RWPE2 (cell line): ENCODE measurements at regions not wholly inside any gene's neighbourhood (a gene's known extent, or its start where the extent isn't known, plus 50 kb on each side); places are given as distances from the start of the nearest gene placed in this dataset.

Experiments used
- ATAC-seq: fragments of 200-7000 bp; cut with Tn5 transposase; 3 replicates; pipeline ENCODE4 v1.9.1; 2021; ENCODE audit warnings: low read depth
- DNase-seq: peaks from one replicate; pipeline ENCODE4 v3.0.0-alpha.2; 2020; ENCODE audit warnings: low spot score
- H3K27ac ChIP-seq: fragments of 450-650 bp; 2 replicates; pipeline ENCODE4 v1.5.1; 2017; ENCODE audit warnings: mild to moderate bottlenecking; ENCODE audit not compliant: poor library complexity, severe bottlenecking
- H3K27me3 ChIP-seq: fragments of 250-450 bp; sonication (Bioruptor Pico); 2 replicates; pipeline ENCODE4 v1.5.1; 2021; ENCODE audit warnings: mild to moderate bottlenecking, moderate library complexity; ENCODE audit not compliant: insufficient read depth, poor library complexity, severe bottlenecking
- H3K36me3 ChIP-seq: fragments of 250-450 bp; sonication (Bioruptor Pico); 2 replicates; pipeline ENCODE4 v1.5.1; 2020; ENCODE audit warnings: low read depth, mild to moderate bottlenecking, moderate library complexity
- H3K4me1 ChIP-seq: fragments of 250-450 bp; sonication (Bioruptor Pico); 2 replicates; pipeline ENCODE4 v1.5.1; 2021; ENCODE audit warnings: mild to moderate bottlenecking, moderate library complexity; ENCODE audit not compliant: insufficient read depth, poor library complexity, severe bottlenecking
- H3K4me3 ChIP-seq: fragments of 250-450 bp; sonication (Bioruptor Pico); 2 replicates; pipeline ENCODE4 v1.5.1; 2021; ENCODE audit warnings: mild to moderate bottlenecking, moderate library complexity; ENCODE audit not compliant: severe bottlenecking
- H3K9me3 ChIP-seq: fragments of 250-450 bp; sonication (Bioruptor Pico); 2 replicates; pipeline ENCODE4 v1.5.1; 2021; ENCODE audit warnings: mild to moderate bottlenecking, moderate library complexity; ENCODE audit not compliant: severe bottlenecking
- TF ChIP-seq, protein P1 (sequence below): fragments of 450-650 bp; IDR thresholded peaks from one replicate; pipeline ENCODE4 v1.5.1; 2017; ENCODE audit warnings: mild to moderate bottlenecking, moderate library complexity; ENCODE audit not compliant: poor library complexity, severe bottlenecking

DNA sequence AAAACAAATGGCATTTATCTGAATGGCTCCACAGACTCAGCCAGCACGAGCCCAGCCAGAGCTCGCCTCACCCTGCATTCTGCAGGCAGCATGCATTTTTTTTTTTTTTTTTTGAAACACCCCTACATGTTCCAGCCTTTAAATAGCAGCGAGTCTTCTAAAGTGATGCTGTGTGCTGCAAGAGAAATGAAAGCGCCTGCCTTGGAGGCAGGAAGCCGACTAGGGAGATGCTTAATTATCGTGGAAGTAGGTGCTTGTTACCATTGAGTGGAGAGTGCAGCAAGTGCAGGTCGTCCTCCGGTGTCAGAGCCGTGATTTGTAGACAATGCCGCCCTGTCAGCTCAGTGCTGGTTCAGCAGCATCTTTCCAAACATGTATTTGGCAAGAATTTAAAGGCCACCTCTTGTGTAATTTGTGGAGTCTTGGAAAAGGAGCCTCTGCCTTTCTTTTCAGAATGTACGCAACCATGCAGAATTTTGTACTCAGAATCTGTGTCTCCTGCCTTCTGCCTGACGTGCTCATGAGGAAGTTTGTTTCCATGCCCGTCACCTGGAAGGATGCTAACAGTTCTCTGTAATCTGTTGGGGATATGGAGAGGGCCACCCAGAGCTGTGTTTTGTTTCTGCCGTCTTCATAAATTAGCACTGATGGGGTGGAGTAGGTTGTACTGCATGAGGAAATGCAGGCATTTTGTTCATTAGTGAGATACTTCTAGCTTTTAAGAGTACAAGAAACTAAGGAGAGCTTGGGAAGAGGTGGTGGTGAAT, 345.9 kb upstream of the RGS6 start:
- DNase-seq, result no peak
- Histone ChIP-seq H3K9me3 (no peaks in the 10 kb centered on the region), H3K27ac (no peak overlapping the region), H3K4me1 (peaks cover 13% of the 10 kb centered on the region), H3K4me3 (no peak overlapping the region), H3K27me3 (no peaks in the 10 kb centered on the region), H3K36me3 (peaks cover 3% of the 10 kb centered on the region; the same call in 1 of the 2 replicates)
- ATAC-seq, result no peak
- TF ChIP-seq, protein P1, sequence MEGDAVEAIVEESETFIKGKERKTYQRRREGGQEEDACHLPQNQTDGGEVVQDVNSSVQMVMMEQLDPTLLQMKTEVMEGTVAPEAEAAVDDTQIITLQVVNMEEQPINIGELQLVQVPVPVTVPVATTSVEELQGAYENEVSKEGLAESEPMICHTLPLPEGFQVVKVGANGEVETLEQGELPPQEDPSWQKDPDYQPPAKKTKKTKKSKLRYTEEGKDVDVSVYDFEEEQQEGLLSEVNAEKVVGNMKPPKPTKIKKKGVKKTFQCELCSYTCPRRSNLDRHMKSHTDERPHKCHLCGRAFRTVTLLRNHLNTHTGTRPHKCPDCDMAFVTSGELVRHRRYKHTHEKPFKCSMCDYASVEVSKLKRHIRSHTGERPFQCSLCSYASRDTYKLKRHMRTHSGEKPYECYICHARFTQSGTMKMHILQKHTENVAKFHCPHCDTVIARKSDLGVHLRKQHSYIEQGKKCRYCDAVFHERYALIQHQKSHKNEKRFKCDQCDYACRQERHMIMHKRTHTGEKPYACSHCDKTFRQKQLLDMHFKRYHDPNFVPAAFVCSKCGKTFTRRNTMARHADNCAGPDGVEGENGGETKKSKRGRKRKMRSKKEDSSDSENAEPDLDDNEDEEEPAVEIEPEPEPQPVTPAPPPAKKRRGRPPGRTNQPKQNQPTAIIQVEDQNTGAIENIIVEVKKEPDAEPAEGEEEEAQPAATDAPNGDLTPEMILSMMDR, result no peak

DNA sequence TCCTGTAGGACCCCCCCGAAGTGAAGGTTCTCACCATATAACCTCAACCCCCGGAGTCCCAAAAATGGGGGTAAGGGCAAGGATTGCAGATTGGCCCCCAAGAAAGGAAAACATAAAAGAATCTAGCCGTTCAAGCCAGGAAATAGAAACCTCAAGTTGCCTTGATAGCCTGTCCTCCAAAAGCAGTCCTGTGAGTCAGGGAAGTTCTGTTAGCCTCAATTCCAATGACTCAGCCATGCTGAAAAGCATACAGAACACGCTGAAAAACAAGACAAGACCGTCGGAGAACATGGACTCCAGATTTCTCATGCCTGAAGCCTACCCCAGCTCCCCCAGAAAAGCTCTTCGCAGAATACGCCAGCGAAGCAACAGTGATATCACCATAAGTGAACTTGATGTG, 344.2 kb upstream of the RGS6 start:
- DNase-seq, result no peak
- peaks cover 14% of the 10 kb centered on the region for H3K4me1 ChIP-seq
- no peaks in the 10 kb centered on the region for H3K27me3 ChIP-seq
- ATAC-seq, result no peak
- TF ChIP-seq, protein P1, result no peak
- peaks cover 3% of the 10 kb centered on the region; the same call in 1 of the 2 replicates for H3K36me3 ChIP-seq
- no peak overlapping the region for H3K27ac ChIP-seq
- H3K4me3 ChIP-seq, result no peak overlapping the region
- H3K9me3 ChIP-seq, result no peaks in the 10 kb centered on the region

DNA sequence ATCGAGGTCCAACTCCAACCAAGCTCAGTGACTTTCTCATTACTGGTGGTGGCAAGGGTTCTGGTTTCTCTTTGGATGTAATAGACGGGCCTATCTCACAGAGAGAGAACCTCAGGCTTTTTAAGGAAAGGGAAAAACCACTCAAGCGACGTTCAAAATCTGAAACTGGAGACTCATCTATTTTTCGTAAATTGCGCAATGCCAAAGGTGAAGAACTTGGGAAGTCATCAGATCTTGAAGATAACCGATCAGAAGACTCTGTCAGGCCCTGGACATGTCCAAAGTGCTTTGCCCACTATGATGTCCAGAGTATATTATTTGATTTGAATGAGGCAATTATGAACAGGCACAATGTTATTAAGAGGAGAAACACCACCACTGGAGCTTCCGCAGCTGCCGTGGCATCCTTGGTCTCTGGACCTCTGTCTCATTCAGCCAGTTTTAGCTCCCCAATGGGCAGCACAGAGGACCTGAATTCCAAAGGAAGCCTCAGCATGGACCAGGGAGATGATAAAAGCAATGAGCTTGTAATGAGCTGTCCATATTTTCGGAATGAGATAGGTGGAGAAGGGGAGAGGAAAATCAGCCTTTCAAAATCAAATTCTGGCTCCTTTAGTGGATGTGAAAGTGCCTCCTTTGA, 343.5 kb upstream of the RGS6 start:
- Histone ChIP-seq H3K4me1 (peaks cover 14% of the 10 kb centered on the region), H3K36me3 (peaks cover 8% of the 10 kb centered on the region), H3K27me3 (no peaks in the 10 kb centered on the region), H3K9me3 (no peaks in the 10 kb centered on the region), H3K27ac (no peak overlapping the region), H3K4me3 (no peak overlapping the region)
- TF ChIP-seq, protein P1, result no peak
- no peak for DNase-seq
- ATAC-seq, result no peak

DNA sequence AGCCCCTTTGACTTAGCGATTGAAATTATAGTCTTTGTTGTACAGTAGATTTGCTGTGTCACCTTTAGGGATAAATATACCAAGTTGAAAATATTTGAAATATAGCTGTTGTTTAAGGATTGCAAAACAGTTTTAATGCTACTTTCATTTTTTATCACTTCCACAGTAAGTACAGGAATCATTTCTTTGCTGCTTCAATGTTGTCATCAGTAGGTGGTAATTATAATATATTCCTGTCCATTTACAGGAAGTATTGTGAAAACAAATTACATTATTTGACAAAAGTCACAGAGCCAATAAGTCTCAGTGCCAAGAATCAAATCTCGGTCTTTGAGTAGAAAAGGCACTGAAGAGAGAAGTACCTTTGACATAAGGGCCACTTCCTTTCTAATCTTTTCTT, 342.6 kb upstream of the RGS6 start:
- Histone ChIP-seq H3K27me3 (no peaks in the 10 kb centered on the region), H3K36me3 (peaks cover 9% of the 10 kb centered on the region), H3K4me3 (no peak overlapping the region), H3K27ac (no peak overlapping the region), H3K4me1 (peaks cover 14% of the 10 kb centered on the region), H3K9me3 (no peaks in the 10 kb centered on the region)
- ATAC-seq (no peak), DNase-seq (no peak)
- TF ChIP-seq, protein P1, result no peak

DNA sequence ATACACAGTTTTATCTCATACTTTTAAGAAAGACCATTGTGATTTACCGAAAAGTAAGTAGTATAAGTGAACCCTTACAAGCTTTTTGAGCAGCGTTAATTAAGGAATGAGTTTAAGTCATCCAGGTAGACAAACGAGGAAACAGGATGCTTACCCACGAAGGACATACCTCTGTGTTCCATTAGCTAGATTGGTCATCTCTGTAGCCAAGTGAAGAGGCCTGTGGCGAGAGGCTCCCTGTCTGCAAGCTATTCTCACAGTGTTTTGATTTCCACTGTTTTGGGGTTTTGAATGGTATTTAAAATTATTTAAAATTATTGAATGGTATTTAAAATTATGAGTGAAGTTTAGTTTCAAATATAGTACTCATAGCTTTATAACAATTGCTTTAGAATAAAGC, 342.1 kb upstream of the RGS6 start:
- peaks cover 14% of the 10 kb centered on the region for H3K4me1 ChIP-seq
- no peak overlapping the region for H3K27ac ChIP-seq
- TF ChIP-seq, protein P1, result no peak
- H3K27me3 ChIP-seq, result no peaks in the 10 kb centered on the region
- ATAC-seq (no peak), DNase-seq (no peak)
- H3K4me3 ChIP-seq, result no peak overlapping the region
- peaks cover 9% of the 10 kb centered on the region for H3K36me3 ChIP-seq
- H3K9me3 ChIP-seq, result no peaks in the 10 kb centered on the region
